LNCaP clone FGC (cell line): ENCODE measurements at regions not wholly inside any gene's neighbourhood (a gene's known extent, or its start where the extent isn't known, plus 50 kb on each side); places are given as distances from the start of the nearest gene placed in this dataset.

Experiments used
- DNase-seq: peaks from one replicate; pipeline ENCODE4 v3.0.0-alpha.2; 2011; ENCODE audit warnings: low read depth
- H3K4me3 ChIP-seq: 2 replicates; pipeline ENCODE4 v1.5.1; 2011; ENCODE audit warnings: mild to moderate bottlenecking, low read depth, low read length, control low read depth
- TF ChIP-seq, protein P1 (sequence below): IDR thresholded peaks from 2 replicates; pipeline ENCODE4 v1.5.1; 2012; ENCODE audit warnings: mild to moderate bottlenecking; ENCODE audit not compliant: control insufficient read depth, insufficient read depth; ENCODE audit errors: extremely low read depth

DNA sequence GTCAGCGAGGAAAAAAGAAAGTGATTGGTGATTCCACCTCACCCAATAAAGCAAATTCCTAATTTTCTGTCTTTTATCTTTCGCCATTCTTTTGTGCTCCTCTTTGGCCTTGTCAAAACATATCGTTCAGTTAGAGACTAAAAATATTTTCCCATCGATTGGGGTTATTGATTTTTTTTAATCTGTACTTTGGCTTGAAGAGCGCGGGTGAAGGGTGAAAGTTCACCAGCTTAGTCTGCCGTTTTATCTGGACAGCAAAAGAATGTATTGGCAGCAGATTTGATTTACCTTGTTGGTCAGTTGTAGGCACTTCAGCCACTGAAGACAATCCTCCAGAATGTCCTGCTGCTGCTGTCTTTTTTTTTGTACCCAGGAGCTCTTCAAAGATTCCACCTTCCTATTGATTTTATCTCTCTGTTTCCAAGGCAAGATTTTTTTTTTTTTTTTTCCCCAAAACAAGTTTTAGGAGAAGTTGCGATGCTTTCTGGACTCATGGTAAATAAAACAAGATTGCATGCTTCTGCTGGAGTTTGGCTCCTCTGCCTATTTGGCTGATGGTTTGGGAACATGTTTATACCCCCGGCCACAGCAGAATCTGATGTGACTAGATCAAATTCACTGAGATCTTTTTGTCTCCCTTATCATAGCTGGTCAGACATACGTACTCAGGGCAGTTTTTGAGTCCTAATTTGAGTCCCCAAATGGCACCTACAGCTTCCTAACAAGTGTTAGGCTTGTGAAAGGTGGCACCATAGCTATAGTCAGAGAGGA lies 269.3 kb upstream of the ONECUT1 start:
- DNase-seq: no peak
- TF ChIP-seq, protein P1, sequence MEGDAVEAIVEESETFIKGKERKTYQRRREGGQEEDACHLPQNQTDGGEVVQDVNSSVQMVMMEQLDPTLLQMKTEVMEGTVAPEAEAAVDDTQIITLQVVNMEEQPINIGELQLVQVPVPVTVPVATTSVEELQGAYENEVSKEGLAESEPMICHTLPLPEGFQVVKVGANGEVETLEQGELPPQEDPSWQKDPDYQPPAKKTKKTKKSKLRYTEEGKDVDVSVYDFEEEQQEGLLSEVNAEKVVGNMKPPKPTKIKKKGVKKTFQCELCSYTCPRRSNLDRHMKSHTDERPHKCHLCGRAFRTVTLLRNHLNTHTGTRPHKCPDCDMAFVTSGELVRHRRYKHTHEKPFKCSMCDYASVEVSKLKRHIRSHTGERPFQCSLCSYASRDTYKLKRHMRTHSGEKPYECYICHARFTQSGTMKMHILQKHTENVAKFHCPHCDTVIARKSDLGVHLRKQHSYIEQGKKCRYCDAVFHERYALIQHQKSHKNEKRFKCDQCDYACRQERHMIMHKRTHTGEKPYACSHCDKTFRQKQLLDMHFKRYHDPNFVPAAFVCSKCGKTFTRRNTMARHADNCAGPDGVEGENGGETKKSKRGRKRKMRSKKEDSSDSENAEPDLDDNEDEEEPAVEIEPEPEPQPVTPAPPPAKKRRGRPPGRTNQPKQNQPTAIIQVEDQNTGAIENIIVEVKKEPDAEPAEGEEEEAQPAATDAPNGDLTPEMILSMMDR: no peak
- no peak overlapping the region for H3K4me3 ChIP-seq

DNA sequence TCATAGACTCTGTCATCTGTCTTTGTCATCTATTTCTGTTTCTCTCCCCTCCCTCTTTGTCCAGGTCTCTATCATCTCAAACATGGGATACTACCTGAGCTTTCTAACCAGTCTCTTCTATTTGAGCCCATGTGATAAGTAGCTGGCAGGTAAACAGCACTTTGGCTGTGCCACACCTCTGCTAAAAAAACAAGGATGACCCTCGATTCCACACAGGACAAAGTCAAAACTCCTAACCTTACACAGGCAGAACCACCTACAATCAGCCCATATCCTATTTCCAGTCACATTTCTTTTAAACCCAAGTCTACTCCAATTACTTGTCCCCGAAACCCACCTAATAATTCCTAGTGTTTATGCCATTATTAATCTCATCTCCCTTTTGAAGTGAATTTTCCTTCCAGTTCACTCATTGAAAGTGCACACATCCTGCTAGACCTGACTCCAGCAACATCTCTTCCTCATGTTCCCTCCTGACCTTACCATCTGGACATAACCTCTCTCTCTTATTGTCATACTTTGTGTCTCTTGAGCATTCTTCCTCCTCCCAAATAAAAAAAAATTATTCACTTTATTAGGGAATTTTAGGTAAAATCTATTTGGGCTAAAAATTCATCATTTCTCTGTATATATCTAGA lies 256.1 kb upstream of the ONECUT1 start:
- TF ChIP-seq, protein P1: no peak
- no peak overlapping the region for H3K4me3 ChIP-seq
- no peak for DNase-seq

DNA sequence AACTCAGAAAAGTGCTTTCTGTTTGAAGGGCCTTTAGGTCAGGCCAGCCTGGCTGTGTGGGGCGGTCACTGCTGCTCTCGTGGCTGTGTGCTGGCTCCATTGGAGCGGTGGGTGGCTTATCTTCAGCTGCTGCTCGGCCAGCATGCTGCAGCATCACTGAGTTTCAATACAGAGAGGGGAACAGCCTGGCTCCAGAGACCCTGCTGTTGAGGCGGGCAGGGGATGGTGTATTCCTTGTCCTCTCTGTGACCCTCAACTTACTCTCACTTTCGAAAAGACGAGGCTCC lies 248.5 kb upstream of the ONECUT1 start:
- TF ChIP-seq, protein P1: no peak
- no peak overlapping the region for H3K4me3 ChIP-seq
- DNase-seq: no peak

DNA sequence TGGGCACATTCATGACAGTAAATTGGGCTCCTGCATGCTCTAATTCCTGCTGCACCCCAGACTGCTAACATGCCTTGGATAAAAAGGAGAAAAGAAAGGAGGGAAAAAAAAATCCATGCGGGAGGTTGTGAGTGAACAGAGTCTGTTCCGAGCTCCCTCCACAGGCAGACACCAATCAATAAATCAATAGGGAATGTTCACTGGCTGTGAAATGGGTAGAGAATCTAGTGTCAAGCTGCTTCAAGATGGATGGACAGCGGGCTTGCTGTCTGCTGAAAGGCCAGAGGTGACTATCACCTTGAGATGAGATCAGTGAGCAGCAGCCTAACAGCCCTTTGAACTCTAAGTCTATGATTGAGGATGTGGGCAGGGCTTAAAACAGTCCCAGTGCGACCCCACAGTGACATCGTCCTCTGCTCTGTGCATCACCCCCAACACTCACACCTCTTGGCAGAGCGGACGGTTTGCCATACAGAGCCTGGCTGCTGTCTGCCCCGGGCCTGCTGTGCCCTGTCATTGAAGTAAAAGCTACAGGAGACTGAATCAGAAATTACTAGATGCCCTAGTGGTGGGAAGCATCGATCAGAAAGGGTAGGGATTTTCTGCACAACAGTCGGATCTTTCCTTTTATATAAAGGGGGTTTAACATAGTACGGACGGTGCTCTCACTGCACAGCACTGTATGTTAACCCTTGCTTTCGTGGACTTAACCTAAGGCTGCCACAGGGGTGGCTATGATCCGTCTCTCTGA lies 247.9 kb upstream of the ONECUT1 start:
- H3K4me3 ChIP-seq: no peak overlapping the region
- no peak for DNase-seq
- TF ChIP-seq, protein P1: no peak

DNA sequence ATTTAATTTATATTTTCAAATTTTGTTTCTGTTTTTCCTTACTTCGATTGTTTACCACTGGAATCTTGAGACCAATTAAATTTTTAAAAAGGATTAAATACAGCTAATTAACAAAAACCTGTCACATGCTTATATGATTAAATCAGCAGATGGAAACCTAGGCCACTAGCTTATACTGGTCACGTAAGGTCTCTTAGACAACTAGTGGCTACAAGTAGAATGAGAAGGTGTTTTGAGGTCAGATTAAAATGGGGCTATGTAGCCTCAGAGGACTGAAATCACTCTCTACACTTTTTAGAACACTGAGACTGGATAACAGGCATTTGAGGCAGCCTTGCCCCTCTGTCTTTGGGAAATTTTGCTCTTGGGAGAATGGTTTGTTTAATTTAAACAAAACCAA lies 246.5 kb upstream of the ONECUT1 start:
- H3K4me3 ChIP-seq: no peak overlapping the region
- DNase-seq: no peak
- TF ChIP-seq, protein P1: no peak

DNA sequence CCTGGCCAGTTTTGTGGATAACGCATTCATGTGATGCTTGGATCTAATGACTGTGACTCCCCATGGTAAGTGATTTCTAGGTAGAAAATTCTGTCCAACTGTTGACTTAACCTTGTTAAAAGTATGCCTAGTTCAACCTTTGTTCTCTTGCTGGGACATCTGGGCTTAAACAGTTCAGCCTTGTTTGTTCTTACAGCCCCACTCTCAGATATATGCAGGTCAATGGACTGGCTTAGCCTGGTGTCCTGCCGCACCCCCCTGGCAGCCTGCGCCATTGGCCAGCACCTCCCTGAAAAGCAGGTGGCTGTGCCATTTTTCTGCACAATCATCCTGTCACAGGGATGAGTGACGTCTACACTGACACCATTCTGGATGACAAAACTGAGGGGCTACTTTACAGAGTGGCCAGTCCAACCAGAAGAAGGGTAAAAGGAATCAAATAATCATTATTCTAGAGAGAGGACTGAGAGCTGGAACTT lies 244.7 kb upstream of the ONECUT1 start:
- H3K4me3 ChIP-seq: no peak overlapping the region
- TF ChIP-seq, protein P1: no peak

More for the DNA sequence above, 244.7 kb upstream of the ONECUT1 start:
- DNase-seq: no peak
